Skin epidermis (tissue), 12 donors: ENCODE measurements at regions not wholly inside any gene's neighbourhood (a gene's known extent, or its start where the extent isn't known, plus 50 kb on each side); places are given as distances from the start of the nearest gene placed in this dataset.
A peak's percentile ranks its signal among the peaks of the same experiment; 100 is the strongest.

Source experiments
- H3K27ac ChIP-seq, 21 experiments: fragments of 200-600 bp; sonication (generic) in 11 of 21; one replicate each; pipeline ENCODE4 v1.5.0; 2020; ENCODE audit warnings: mild to moderate bottlenecking in 3 of 21, inconsistent platforms in 2 of 21, moderate library complexity in 2 of 21
- H3K4me3 ChIP-seq, 7 experiments: fragments of 200-600 bp; sonication (generic) in 2 of 7; one replicate each; pipeline ENCODE4 v1.5.0; 2020; ENCODE audit warnings: inconsistent platforms in 2 of 7, mild to moderate bottlenecking in 2 of 7, moderate library complexity in 1 of 7

GRCh38 chr12:68491204-68491960 lies 119.3 kb upstream of the RAP1B start:
- Histone ChIP-seq H3K27ac (no peak overlapping the region), H3K4me3 (no peak overlapping the region)

- Histone ChIP-seq H3K27ac (no peak overlapping the region), H3K4me3 (no peak overlapping the region)
These were observed 115.2 kb upstream of the RAP1B start for GRCh38 chr12:68495336-68496070.

GRCh38 chr12:68497107-68497506 lies 113.6 kb upstream of the RAP1B start:
- H3K4me3 ChIP-seq: no peak overlapping the region
- peak overlapping the region in 3 of 21 experiments; percentile 7 to 52 (median 26) for H3K27ac ChIP-seq

- H3K27ac ChIP-seq: peak overlapping the region in 2 of 21 experiments; percentile 52 to 55
These were observed 113.0 kb upstream of the RAP1B start for GRCh38 chr12:68497702-68498101.

GRCh38 chr12:68498736-68499135 lies 112.0 kb upstream of the RAP1B start:
- no peak overlapping the region for H3K4me3 ChIP-seq
- peak overlapping the region in 1 of 21 experiments; percentile 55 for H3K27ac ChIP-seq

More at GRCh38 chr12:68497702-68498101, 113.0 kb upstream of the RAP1B start:
- H3K4me3 ChIP-seq: no peak overlapping the region

- H3K27ac ChIP-seq: no peak overlapping the region
- H3K4me3 ChIP-seq: no peak overlapping the region
These were observed 111.1 kb upstream of the RAP1B start for GRCh38 chr12:68499616-68500015.

GRCh38 chr12:68501226-68501625 lies 109.5 kb upstream of the RAP1B start:
- no peak overlapping the region for H3K4me3 ChIP-seq
- peak overlapping the region in 1 of 21 experiments; percentile 15 for H3K27ac ChIP-seq

GRCh38 chr12:68505970-68506369 lies 104.7 kb upstream of the RAP1B start:
- H3K4me3 ChIP-seq: no peak overlapping the region

GRCh38 chr12:68506619-68507018 lies 104.1 kb upstream of the RAP1B start:
- Histone ChIP-seq H3K4me3 (no peak overlapping the region), H3K27ac (no peak overlapping the region)

More at GRCh38 chr12:68505970-68506369, 104.7 kb upstream of the RAP1B start:
- no peak overlapping the region for H3K27ac ChIP-seq

GRCh38 chr12:68507657-68508056 lies 103.0 kb upstream of the RAP1B start:
- no peak overlapping the region for H3K27ac ChIP-seq
- H3K4me3 ChIP-seq: no peak overlapping the region

- H3K4me3 ChIP-seq: no peak overlapping the region
- H3K27ac ChIP-seq: no peak overlapping the region
These were observed 102.1 kb upstream of the RAP1B start for GRCh38 chr12:68508576-68508975.

GRCh38 chr12:68509242-68509641 lies 101.5 kb upstream of the RAP1B start:
- Histone ChIP-seq H3K4me3 (no peak overlapping the region), H3K27ac (no peak overlapping the region)

GRCh38 chr12:68510397-68510796 lies 100.3 kb upstream of the RAP1B start:
- no peak overlapping the region for H3K27ac ChIP-seq
- H3K4me3 ChIP-seq: no peak overlapping the region

GRCh38 chr12:68514807-68515411 lies 95.8 kb upstream of the RAP1B start:
- no peak overlapping the region for H3K27ac ChIP-seq
- no peak overlapping the region for H3K4me3 ChIP-seq

- H3K27ac ChIP-seq: no peak overlapping the region
- H3K4me3 ChIP-seq: no peak overlapping the region
These were observed 94.9 kb upstream of the RAP1B start for GRCh38 chr12:68515793-68516192.

- Histone ChIP-seq H3K4me3 (no peak overlapping the region), H3K27ac (peak overlapping the region in 17 of 21 experiments; percentile 1 to 77 (median 37))
These were observed 89.3 kb upstream of the RAP1B start for GRCh38 chr12:68521321-68521839.

GRCh38 chr12:68521848-68522502 lies 88.7 kb upstream of the RAP1B start:
- H3K27ac ChIP-seq: peak overlapping the region in 16 of 21 experiments; percentile 1 to 77 (median 40)
- H3K4me3 ChIP-seq: no peak overlapping the region

- H3K4me3 ChIP-seq: no peak overlapping the region
- peak overlapping the region in 1 of 21 experiments; percentile 2 for H3K27ac ChIP-seq
These were observed 81.2 kb upstream of the RAP1B start for GRCh38 chr12:68529466-68529865.

GRCh38 chr12:68529869-68530268 lies 80.8 kb upstream of the RAP1B start:
- Histone ChIP-seq H3K27ac (no peak overlapping the region), H3K4me3 (no peak overlapping the region)

GRCh38 chr12:68530299-68530698 lies 80.4 kb upstream of the RAP1B start:
- Histone ChIP-seq H3K27ac (no peak overlapping the region), H3K4me3 (no peak overlapping the region)
